ENCODE measurements at regions not wholly inside any gene's neighbourhood (a gene's known extent, or its start where the extent isn't known, plus 50 kb on each side); places are given as distances from the start of the nearest gene placed in this dataset.

DNA sequence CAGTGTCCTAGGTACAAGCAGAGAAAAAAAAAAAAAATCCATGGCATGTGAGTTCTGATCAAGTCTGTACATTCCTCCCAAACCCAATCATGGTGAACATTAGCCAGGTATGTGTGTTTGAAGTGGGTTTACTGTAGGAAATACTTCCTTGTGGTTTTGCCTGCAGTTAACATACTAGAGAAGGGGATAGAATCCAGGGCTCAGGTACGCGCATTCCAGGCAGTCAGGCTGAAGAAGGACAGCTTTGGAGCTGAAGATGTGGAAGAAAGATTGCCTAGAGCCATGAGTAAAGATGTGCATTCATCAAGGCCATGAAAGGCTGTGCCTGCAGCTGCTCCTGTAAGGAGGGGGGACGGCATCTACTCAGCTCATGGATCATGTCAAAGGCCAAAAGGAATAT, 88.2 kb upstream of the NTF3 start:
- ATAC-seq (ENCODE audit: low read depth) = no peak
- no peaks in the 10 kb centered on the region for H3K4me1 ChIP-seq (ENCODE audit: insufficient read depth, poor library complexity, severe bottlenecking)
- no peaks in the 10 kb centered on the region for H3K36me3 ChIP-seq (ENCODE audit: low read depth)
- TF ChIP-seq CTCF (IDR thresholded peaks at IDR 0.05; ENCODE audit: poor library complexity, severe bottlenecking) = no peak
- peaks cover 2% of the 10 kb centered on the region for H3K9me3 ChIP-seq (ENCODE audit: severe bottlenecking)
- no peak overlapping the region for H3K4me3 ChIP-seq (ENCODE audit: severe bottlenecking)
- H3K27me3 ChIP-seq (ENCODE audit: insufficient read depth, poor library complexity, severe bottlenecking) = no peaks in the 10 kb centered on the region
- H3K27ac ChIP-seq (ENCODE audit: poor library complexity, severe bottlenecking) = no peak overlapping the region
- no peak for DNase-seq (ENCODE audit: low spot score)

- ATAC-seq (ENCODE audit: low read depth) (no peak), DNase-seq (ENCODE audit: low spot score) (no peak)
- H3K27me3 ChIP-seq (ENCODE audit: insufficient read depth, poor library complexity, severe bottlenecking) = peaks cover 3% of the 10 kb centered on the region
- H3K4me3 ChIP-seq (ENCODE audit: severe bottlenecking) = no peak overlapping the region
- no peak overlapping the region for H3K27ac ChIP-seq (ENCODE audit: poor library complexity, severe bottlenecking)
- TF ChIP-seq CTCF (IDR thresholded peaks at IDR 0.05; ENCODE audit: poor library complexity, severe bottlenecking) = no peak
- H3K4me1 ChIP-seq (ENCODE audit: insufficient read depth, poor library complexity, severe bottlenecking) = no peaks in the 10 kb centered on the region
- no peaks in the 10 kb centered on the region for H3K36me3 ChIP-seq (ENCODE audit: low read depth)
- H3K9me3 ChIP-seq (ENCODE audit: severe bottlenecking) = peaks cover 4% of the 10 kb centered on the region
These were observed 87.8 kb upstream of the NTF3 start for GRCh38 chr12:5344131-5344530.

- Histone ChIP-seq H3K27me3 (ENCODE audit: insufficient read depth, poor library complexity, severe bottlenecking) (peaks cover 12% of the 10 kb centered on the region), H3K9me3 (ENCODE audit: severe bottlenecking) (peaks cover 10% of the 10 kb centered on the region), H3K4me1 (ENCODE audit: insufficient read depth, poor library complexity, severe bottlenecking) (no peaks in the 10 kb centered on the region), H3K27ac (ENCODE audit: poor library complexity, severe bottlenecking) (no peak overlapping the region), H3K4me3 (ENCODE audit: severe bottlenecking) (no peak overlapping the region), H3K36me3 (ENCODE audit: low read depth) (no peaks in the 10 kb centered on the region)
- DNase-seq (ENCODE audit: low spot score) (no peak), ATAC-seq (ENCODE audit: low read depth) (no peak)
- no peak for TF ChIP-seq CTCF (IDR thresholded peaks at IDR 0.05; ENCODE audit: poor library complexity, severe bottlenecking)
These were observed 86.4 kb upstream of the NTF3 start for GRCh38 chr12:5345534-5345933.

GRCh38 chr12:5348057-5348456, 83.9 kb upstream of the NTF3 start:
- 0 out of 2 replicates have a peak, but pooled peaks cover 4% of the 10 kb centered on the region for H3K36me3 ChIP-seq (ENCODE audit: low read depth)
- H3K4me3 ChIP-seq (ENCODE audit: severe bottlenecking) = no peak overlapping the region
- H3K27me3 ChIP-seq (ENCODE audit: insufficient read depth, poor library complexity, severe bottlenecking) = peaks cover 24% of the 10 kb centered on the region
- no peaks in the 10 kb centered on the region for H3K4me1 ChIP-seq (ENCODE audit: insufficient read depth, poor library complexity, severe bottlenecking)
- TF ChIP-seq CTCF (IDR thresholded peaks at IDR 0.05; ENCODE audit: poor library complexity, severe bottlenecking) = no peak
- DNase-seq (ENCODE audit: low spot score) (no peak), ATAC-seq (ENCODE audit: low read depth) (no peak)
- peaks cover 8% of the 10 kb centered on the region for H3K9me3 ChIP-seq (ENCODE audit: severe bottlenecking)
- no peak overlapping the region for H3K27ac ChIP-seq (ENCODE audit: poor library complexity, severe bottlenecking)

GRCh38 chr12:5348491-5348890, 83.4 kb upstream of the NTF3 start:
- Histone ChIP-seq H3K4me1 (ENCODE audit: insufficient read depth, poor library complexity, severe bottlenecking) (no peaks in the 10 kb centered on the region), H3K36me3 (ENCODE audit: low read depth) (0 out of 2 replicates have a peak, but pooled peaks cover 4% of the 10 kb centered on the region), H3K27me3 (ENCODE audit: insufficient read depth, poor library complexity, severe bottlenecking) (peaks cover 24% of the 10 kb centered on the region), H3K4me3 (ENCODE audit: severe bottlenecking) (no peak overlapping the region), H3K27ac (ENCODE audit: poor library complexity, severe bottlenecking) (no peak overlapping the region), H3K9me3 (ENCODE audit: severe bottlenecking) (peaks cover 8% of the 10 kb centered on the region)
- no peak for TF ChIP-seq CTCF (IDR thresholded peaks at IDR 0.05; ENCODE audit: poor library complexity, severe bottlenecking)
- ATAC-seq (ENCODE audit: low read depth) (0 out of 3 replicates have a peak, but pooled peaks have one; percentile 23), DNase-seq (ENCODE audit: low spot score) (no peak)

Data from RWPE2 (cell line).